Lung (tissue), 11 donors: ENCODE measurements at regions not wholly inside any gene's neighbourhood (a gene's known extent, or its start where the extent isn't known, plus 50 kb on each side); places are given as distances from the start of the nearest gene placed in this dataset.
A peak's percentile ranks its signal among the peaks of the same experiment; 100 is the strongest.

Source experiments
- ATAC-seq: fragments of 200-7000 bp; cut with Tn5 transposase; one replicate; pipeline ENCODE4 v1.9.1; 2020; ENCODE audit warnings: moderate number of reproducible peaks; ENCODE audit not compliant: insufficient read depth, low FRiP score
- DNase-seq, 3 donors: peaks; one replicate each; pipeline ENCODE4 v3.0.0-alpha.2; 2013 to 2017
- H3K27ac ChIP-seq, 2 donors: one replicate each; pipeline ENCODE4 v1.5.1; 2013; ENCODE audit warnings: mild to moderate bottlenecking in 2 of 2, moderate library complexity in 2 of 2, control low read depth in 1 of 2, inconsistent platforms in 1 of 2, low read depth in 1 of 2, low read length in 1 of 2
- H3K27me3 ChIP-seq, 3 donors: one replicate each; pipeline ENCODE4 v1.5.1; 2013; ENCODE audit warnings: low read length in 2 of 3; ENCODE audit not compliant: control insufficient read depth in 3 of 3, insufficient read depth in 3 of 3
- H3K36me3 ChIP-seq, 4 donors: one replicate each; pipeline ENCODE4 v1.5.1; 2013; ENCODE audit warnings: low read length in 4 of 4, mild to moderate bottlenecking in 1 of 4, moderate library complexity in 1 of 4; ENCODE audit not compliant: control insufficient read depth in 4 of 4, insufficient read depth in 4 of 4
- H3K4me1 ChIP-seq, 5 donors: one replicate each; pipeline ENCODE4 v1.5.1; 2013; ENCODE audit warnings: low read length in 5 of 5, mild to moderate bottlenecking in 2 of 5, moderate library complexity in 1 of 5; ENCODE audit not compliant: control insufficient read depth in 5 of 5, insufficient read depth in 5 of 5
- H3K4me3 ChIP-seq: one replicate; pipeline ENCODE4 v1.5.1; 2013; ENCODE audit warnings: mild to moderate bottlenecking, control low read depth, moderate library complexity
- H3K9ac ChIP-seq, 2 donors: one replicate each; pipeline ENCODE4 v1.5.1; 2013; ENCODE audit warnings: low read length in 2 of 2, control low read depth in 1 of 2; ENCODE audit not compliant: insufficient read depth in 1 of 2
- H3K9me3 ChIP-seq, 4 donors: one replicate each; pipeline ENCODE4 v1.5.1; 2013; ENCODE audit warnings: low read length in 3 of 4, mild to moderate bottlenecking in 1 of 4, moderate library complexity in 1 of 4; ENCODE audit not compliant: control insufficient read depth in 4 of 4, insufficient read depth in 3 of 4
- WGBS, 2 donors: extraction: QIAGEN DNeasy Blood & Tissue Kit; methylation state at CpG; one replicate each; pipeline ENCODE4 v1.1.7; 2013; 5-methylcytosine and 5-hydroxymethylcytosine counted together
- TF ChIP-seq, protein P1 (sequence below): IDR thresholded peaks from 2 replicates; pipeline ENCODE4 v1.5.1; 2012; ENCODE audit warnings: mild to moderate bottlenecking; ENCODE audit errors: control extremely low read depth, extremely low read depth
- donor health status: control.
- donor health status: control.
- donor health status: Bipolar disorder and iron deficiency.
- donor health status: healthy.
- donor health status: DM: yes; HTN: yes; CAD: no.

DNA sequence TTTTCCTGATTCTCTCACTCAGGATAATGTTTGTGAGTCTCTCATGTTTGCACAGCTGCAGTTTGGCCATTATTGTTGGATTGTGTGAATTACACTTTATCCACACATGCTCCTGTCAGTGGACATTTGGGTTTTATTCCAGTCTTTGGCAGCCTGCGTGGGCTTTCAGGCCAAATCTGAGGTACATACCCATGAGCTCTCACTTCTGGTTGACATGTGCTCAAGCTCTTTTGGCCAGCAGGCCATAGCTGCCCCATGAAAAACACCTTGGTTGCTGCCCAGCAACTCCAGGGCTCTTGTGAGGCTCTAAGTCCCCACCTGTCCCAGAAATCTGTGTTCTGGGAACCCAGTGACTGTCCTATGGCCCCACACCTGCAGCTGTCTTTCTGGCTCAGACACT is 124.5 kb upstream of the GALNT2 start:
- Histone ChIP-seq H3K9me3 (no peaks in the 10 kb centered on the region), H3K27ac (no peak overlapping the region), H3K36me3 (no peaks in the 10 kb centered on the region), H3K4me1 (peaks cover 0 to 10% (median 0%) of the 10 kb centered on the region in 5 donors), H3K4me3 (no peak overlapping the region), H3K9ac (no peak overlapping the region), H3K27me3 (no peaks in the 10 kb centered on the region)
- WGBS, 2 donors, result 90 to 92% methylated on average over 1 of the region's 1 CpG
- TF ChIP-seq, protein P1, sequence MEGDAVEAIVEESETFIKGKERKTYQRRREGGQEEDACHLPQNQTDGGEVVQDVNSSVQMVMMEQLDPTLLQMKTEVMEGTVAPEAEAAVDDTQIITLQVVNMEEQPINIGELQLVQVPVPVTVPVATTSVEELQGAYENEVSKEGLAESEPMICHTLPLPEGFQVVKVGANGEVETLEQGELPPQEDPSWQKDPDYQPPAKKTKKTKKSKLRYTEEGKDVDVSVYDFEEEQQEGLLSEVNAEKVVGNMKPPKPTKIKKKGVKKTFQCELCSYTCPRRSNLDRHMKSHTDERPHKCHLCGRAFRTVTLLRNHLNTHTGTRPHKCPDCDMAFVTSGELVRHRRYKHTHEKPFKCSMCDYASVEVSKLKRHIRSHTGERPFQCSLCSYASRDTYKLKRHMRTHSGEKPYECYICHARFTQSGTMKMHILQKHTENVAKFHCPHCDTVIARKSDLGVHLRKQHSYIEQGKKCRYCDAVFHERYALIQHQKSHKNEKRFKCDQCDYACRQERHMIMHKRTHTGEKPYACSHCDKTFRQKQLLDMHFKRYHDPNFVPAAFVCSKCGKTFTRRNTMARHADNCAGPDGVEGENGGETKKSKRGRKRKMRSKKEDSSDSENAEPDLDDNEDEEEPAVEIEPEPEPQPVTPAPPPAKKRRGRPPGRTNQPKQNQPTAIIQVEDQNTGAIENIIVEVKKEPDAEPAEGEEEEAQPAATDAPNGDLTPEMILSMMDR, result no peak
- DNase-seq (peak in 1 of 3 donors; percentile 4), ATAC-seq (no peak)

DNA sequence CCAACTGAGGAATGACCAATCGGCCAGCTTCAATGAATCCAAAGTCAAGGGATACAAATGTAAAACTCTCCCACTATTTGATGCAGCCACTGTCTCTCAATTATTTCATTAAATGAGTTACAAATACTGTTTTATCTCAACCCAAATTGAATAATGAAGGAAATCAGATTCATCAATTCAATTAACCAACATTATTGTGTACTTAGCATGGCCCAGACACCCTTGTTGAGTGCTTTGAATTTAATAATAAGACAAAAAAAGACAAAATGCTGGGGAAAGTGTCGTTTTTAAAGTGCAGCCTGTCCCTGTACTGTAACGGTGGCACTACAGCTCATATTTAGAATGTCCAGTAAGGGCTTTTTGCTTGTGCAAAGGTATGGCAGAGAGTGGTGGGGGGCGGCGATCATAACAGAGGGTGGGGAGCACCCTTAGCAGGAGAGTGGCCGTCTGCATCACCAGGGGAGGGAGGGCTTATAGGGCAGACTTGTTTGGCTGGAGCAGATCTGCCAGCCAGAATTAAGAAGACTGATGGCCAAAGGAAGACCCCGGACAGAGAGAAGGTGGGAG is 123.8 kb upstream of the GALNT2 start:
- Histone ChIP-seq H3K4me1 (peaks cover 0 to 10% (median 0%) of the 10 kb centered on the region in 5 donors), H3K27ac (no peak overlapping the region), H3K27me3 (no peaks in the 10 kb centered on the region), H3K9ac (no peak overlapping the region), H3K36me3 (no peaks in the 10 kb centered on the region), H3K9me3 (no peaks in the 10 kb centered on the region), H3K4me3 (no peak overlapping the region)
- no peak for DNase-seq
- TF ChIP-seq, protein P1, result no peak
- WGBS, 2 donors, result 83 to 88% methylated on average over 7 of the region's 7 CpGs
- ATAC-seq, result no peak

DNA sequence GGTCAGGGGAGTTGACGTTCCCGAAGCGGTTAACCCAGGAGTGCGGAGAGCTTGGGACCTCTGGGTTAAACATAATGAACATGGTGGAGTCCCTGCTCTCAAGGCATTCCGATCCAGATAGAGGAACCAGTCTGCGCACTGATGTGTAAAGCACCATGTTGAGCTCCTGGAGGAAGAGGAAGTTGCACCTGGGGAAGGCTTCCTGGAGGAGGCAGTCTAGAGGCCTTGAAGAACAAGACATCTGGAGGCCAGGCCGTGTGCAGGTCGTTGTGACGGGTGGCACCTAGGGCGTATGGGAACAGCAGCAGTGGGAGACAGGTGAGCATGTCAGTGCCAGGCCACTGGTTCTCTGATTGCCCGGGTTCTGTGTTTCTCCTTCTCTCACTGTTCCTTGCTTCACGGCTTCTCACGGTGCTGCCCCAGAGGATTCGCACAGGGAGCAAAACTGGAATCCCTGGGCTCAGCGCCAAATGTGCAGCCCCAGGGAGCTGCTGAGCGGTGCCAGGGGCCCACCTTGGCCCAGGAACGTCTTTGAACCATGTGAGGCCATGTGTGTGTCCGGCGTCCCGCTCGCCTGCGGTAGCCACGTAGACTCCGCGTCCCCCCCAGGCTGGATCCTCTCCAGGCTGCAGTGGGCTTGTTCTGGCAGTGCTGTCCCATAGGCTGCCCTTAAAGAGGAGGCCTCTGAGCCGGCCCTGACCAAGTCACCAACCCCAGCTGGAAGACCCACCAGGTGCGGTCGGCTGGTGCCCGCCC is 122.9 kb upstream of the GALNT2 start:
- ATAC-seq, result no peak
- H3K4me1 ChIP-seq, result peaks cover 0 to 10% (median 0%) of the 10 kb centered on the region in 5 donors
- WGBS, 2 donors, result 94 to 96% methylated on average over 29 of the region's 29 CpGs
- no peaks in the 10 kb centered on the region for H3K27me3 ChIP-seq
- H3K9me3 ChIP-seq, result no peaks in the 10 kb centered on the region
- H3K36me3 ChIP-seq, result no peaks in the 10 kb centered on the region
- H3K4me3 ChIP-seq, result no peak overlapping the region
- no peak for DNase-seq
- H3K27ac ChIP-seq, result no peak overlapping the region
- TF ChIP-seq, protein P1, result no peak
- no peak overlapping the region for H3K9ac ChIP-seq
